GM06990 (cell line): ENCODE measurements at regions not wholly inside any gene's neighbourhood (a gene's known extent, or its start where the extent isn't known, plus 50 kb on each side); places are given as distances from the start of the nearest gene placed in this dataset.
"Not testable (repeated sequence)": the region's sequence is repeated elsewhere in the genome, so short reads cannot be mapped to it uniquely, and the experiment has no call there.

Source experiments
- DNase-seq: peaks from one replicate; pipeline ENCODE4 v3.0.0-alpha.2; 2011; ENCODE audit not compliant: insufficient read length; ENCODE audit errors: extremely low read depth
- H3K27me3 ChIP-seq: replicated peaks from 2 replicates; pipeline ENCODE4 v1.6.0; 2011; ENCODE audit warnings: low read length; ENCODE audit not compliant: control insufficient read depth, insufficient read depth
- H3K36me3 ChIP-seq: 2 replicates; pipeline ENCODE4 v1.5.1; 2011; ENCODE audit warnings: low read length; ENCODE audit not compliant: control insufficient read depth, insufficient read depth
- H3K4me3 ChIP-seq: replicated peaks from 2 replicates; pipeline ENCODE4 v1.5.1; 2011; ENCODE audit warnings: low read depth, mild to moderate bottlenecking, control low read depth, low read length
- CTCF ChIP-seq: IDR thresholded peaks from 2 replicates; pipeline ENCODE4 v1.5.1; 2011; ENCODE audit warnings: low read length, control low read depth, mild to moderate bottlenecking, inconsistent platforms; ENCODE audit not compliant: insufficient read depth, poor library complexity, severe bottlenecking

GRCh38 chr1:217133092-217133491 is 409.9 kb upstream of the ESRRG start:
- no peak for DNase-seq

GRCh38 chr1:217123340-217123739 is 400.1 kb upstream of the ESRRG start:
- not testable (repeated sequence) for H3K36me3 ChIP-seq, DNase-seq, H3K27me3 ChIP-seq, H3K4me3 ChIP-seq

More at GRCh38 chr1:217133092-217133491, 409.9 kb upstream of the ESRRG start:
- Histone ChIP-seq H3K27me3 (no peaks in the 10 kb centered on the region; the same call in none of the 2 replicates), H3K4me3 (no peak overlapping the region), H3K36me3 (no peaks in the 10 kb centered on the region)
- TF ChIP-seq CTCF = no peak

GRCh38 chr1:217117973-217118465 is 394.8 kb upstream of the ESRRG start:
- H3K4me3 ChIP-seq = no peak overlapping the region
- no peak for TF ChIP-seq CTCF
- no peaks in the 10 kb centered on the region for H3K36me3 ChIP-seq
- H3K27me3 ChIP-seq = no peaks in the 10 kb centered on the region
- DNase-seq = no peak

- Histone ChIP-seq H3K36me3 (no peaks in the 10 kb centered on the region), H3K27me3 (no peaks in the 10 kb centered on the region), H3K4me3 (no peak overlapping the region)
- no peak for DNase-seq
- no peak for TF ChIP-seq CTCF
These were observed 392.5 kb upstream of the ESRRG start for GRCh38 chr1:217115404-217116380.

GRCh38 chr1:217109928-217110327 is 386.7 kb upstream of the ESRRG start:
- no peak for DNase-seq
- no peak overlapping the region for H3K4me3 ChIP-seq

More at GRCh38 chr1:217109928-217110327, 386.7 kb upstream of the ESRRG start:
- TF ChIP-seq CTCF = no peak
- no peaks in the 10 kb centered on the region for H3K36me3 ChIP-seq
- H3K27me3 ChIP-seq = no peaks in the 10 kb centered on the region
